Smooth muscle cell (in vitro differentiated cells): ENCODE measurements at regions not wholly inside any gene's neighbourhood (a gene's known extent, or its start where the extent isn't known, plus 50 kb on each side); places are given as distances from the start of the nearest gene placed in this dataset.

Source experiments
- DNase-seq: peaks from one replicate; lab custom pipeline; 2025; ENCODE audit not compliant: unreplicated experiment; lab: John Stamatoyannopoulos, UW
- H2AFZ ChIP-seq: fragments of 200-600 bp; sonication (generic); 2 replicates; pipeline ENCODE4 v1.6.0; 2016; ENCODE audit warnings: antibody characterized with exemption, low read depth, mild to moderate bottlenecking
- H3F3A ChIP-seq: fragments of 200-600 bp; sonication (generic); 2 replicates; pipeline ENCODE4 v1.6.0; 2017; ENCODE audit warnings: antibody characterized with exemption, low read depth
- H3K27ac ChIP-seq: fragments of 200-600 bp; sonication (generic); 2 replicates; pipeline ENCODE4 v1.5.1; 2016; ENCODE audit warnings: low read depth, mild to moderate bottlenecking
- H3K27me3 ChIP-seq: fragments of 200-600 bp; sonication (generic); 2 replicates; pipeline ENCODE4 v1.6.1; 2016; ENCODE audit warnings: low read depth, mild to moderate bottlenecking
- H3K36me3 ChIP-seq: fragments of 200-600 bp; sonication (generic); 2 replicates; pipeline ENCODE4 v1.5.1; 2016; ENCODE audit warnings: low read depth
- H3K4me1 ChIP-seq: fragments of 200-600 bp; sonication (generic); 2 replicates; pipeline ENCODE4 v1.5.1; 2016; ENCODE audit warnings: low read depth
- H3K4me2 ChIP-seq: fragments of 200-600 bp; sonication (generic); 2 replicates; pipeline ENCODE4 v1.6.0; 2016; ENCODE audit warnings: mild to moderate bottlenecking
- H3K4me3 ChIP-seq: fragments of 200-600 bp; sonication (generic); 2 replicates; pipeline ENCODE4 v1.5.1; 2016; ENCODE audit warnings: mild to moderate bottlenecking
- H3K79me2 ChIP-seq: fragments of 200-600 bp; sonication (generic); 2 replicates; pipeline ENCODE4 v1.6.0; 2016; ENCODE audit warnings: low read depth, mild to moderate bottlenecking
- H3K9ac ChIP-seq: fragments of 200-600 bp; sonication (generic); 2 replicates; pipeline ENCODE4 v1.6.0; 2016; ENCODE audit warnings: low read depth
- H3K9me3 ChIP-seq: fragments of 200-600 bp; sonication (generic); replicated peaks from 2 replicates; pipeline ENCODE4 v1.5.1; 2016; ENCODE audit warnings: low read depth
- H4K20me1 ChIP-seq: fragments of 200-600 bp; sonication (generic); 2 replicates; pipeline ENCODE4 v1.6.0; 2016; ENCODE audit warnings: low read depth
- WGBS: methylation state at CpG from one replicate; pipeline ENCODE4 v1.1.7; 2016; ENCODE audit warnings: low lambda C conversion rate; 5-methylcytosine and 5-hydroxymethylcytosine counted together
- TF ChIP-seq, protein P1 (sequence below): fragments of 200-600 bp; sonication (generic); IDR thresholded peaks from 2 replicates; pipeline ENCODE4 v1.5.1; 2017; ENCODE audit warnings: borderline replicate concordance, mild to moderate bottlenecking, antibody characterized with exemption; ENCODE audit not compliant: insufficient read depth, poor library complexity, severe bottlenecking

GRCh38 chr4:24164797-24165196, 274.9 kb upstream of the PPARGC1A start:
- H3K27ac ChIP-seq: no peak overlapping the region
- H3K9ac ChIP-seq: no peak overlapping the region
- no peak overlapping the region for H2AFZ ChIP-seq
- no peak overlapping the region for H3K4me3 ChIP-seq
- H3K27me3 ChIP-seq: no peaks in the 10 kb centered on the region
- no peaks in the 10 kb centered on the region for H3K9me3 ChIP-seq
- 87% methylated on average over 3 of the region's 3 CpGs for WGBS
- no peak for DNase-seq
- no peaks in the 10 kb centered on the region for H3K4me1 ChIP-seq
- TF ChIP-seq, protein P1, sequence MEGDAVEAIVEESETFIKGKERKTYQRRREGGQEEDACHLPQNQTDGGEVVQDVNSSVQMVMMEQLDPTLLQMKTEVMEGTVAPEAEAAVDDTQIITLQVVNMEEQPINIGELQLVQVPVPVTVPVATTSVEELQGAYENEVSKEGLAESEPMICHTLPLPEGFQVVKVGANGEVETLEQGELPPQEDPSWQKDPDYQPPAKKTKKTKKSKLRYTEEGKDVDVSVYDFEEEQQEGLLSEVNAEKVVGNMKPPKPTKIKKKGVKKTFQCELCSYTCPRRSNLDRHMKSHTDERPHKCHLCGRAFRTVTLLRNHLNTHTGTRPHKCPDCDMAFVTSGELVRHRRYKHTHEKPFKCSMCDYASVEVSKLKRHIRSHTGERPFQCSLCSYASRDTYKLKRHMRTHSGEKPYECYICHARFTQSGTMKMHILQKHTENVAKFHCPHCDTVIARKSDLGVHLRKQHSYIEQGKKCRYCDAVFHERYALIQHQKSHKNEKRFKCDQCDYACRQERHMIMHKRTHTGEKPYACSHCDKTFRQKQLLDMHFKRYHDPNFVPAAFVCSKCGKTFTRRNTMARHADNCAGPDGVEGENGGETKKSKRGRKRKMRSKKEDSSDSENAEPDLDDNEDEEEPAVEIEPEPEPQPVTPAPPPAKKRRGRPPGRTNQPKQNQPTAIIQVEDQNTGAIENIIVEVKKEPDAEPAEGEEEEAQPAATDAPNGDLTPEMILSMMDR: no peak
- H4K20me1 ChIP-seq: no peaks in the 10 kb centered on the region
- no peaks in the 10 kb centered on the region for H3K36me3 ChIP-seq
- no peaks in the 10 kb centered on the region for H3K79me2 ChIP-seq
- no peak overlapping the region for H3K4me2 ChIP-seq
- H3F3A ChIP-seq: no peaks in the 10 kb centered on the region

DNA sequence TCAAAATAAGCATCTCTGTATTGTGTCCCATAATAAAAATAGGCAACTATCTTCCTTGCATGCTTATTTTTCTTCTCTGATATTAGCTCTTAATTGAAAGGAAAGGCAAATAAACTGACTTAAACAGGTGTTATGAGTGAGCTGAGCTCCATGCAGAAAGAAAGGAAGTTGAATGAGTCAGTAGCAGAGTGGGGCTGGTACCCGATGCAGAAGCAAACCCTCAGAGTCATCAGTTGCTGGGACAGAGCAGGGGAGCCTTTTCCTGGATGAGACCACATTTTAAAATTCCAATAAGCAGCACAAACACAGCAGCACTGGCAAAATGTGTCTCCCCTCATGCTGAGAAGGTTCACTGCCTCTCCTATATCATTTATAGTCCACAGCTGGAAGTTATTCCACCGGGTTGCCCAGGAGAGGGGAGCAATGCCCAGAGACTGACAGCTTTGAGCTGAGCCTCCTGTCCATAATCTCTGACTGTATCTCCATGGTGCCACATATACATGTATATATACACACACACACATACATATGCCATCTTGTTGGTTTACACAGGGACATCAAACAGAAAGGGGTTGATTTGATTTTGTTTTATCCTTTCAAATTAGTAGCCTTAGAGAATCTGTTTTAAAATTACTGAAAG, 274.3 kb upstream of the PPARGC1A start:
- H2AFZ ChIP-seq: no peak overlapping the region
- H3F3A ChIP-seq: no peaks in the 10 kb centered on the region
- no peak overlapping the region for H3K4me3 ChIP-seq
- no peak overlapping the region for H3K9ac ChIP-seq
- H3K36me3 ChIP-seq: no peaks in the 10 kb centered on the region
- no peak overlapping the region for H3K27ac ChIP-seq
- H3K27me3 ChIP-seq: no peaks in the 10 kb centered on the region
- WGBS: 59% methylated on average over 2 of the region's 2 CpGs
- no peaks in the 10 kb centered on the region for H4K20me1 ChIP-seq
- TF ChIP-seq, protein P1: no peak
- DNase-seq: no peak
- no peak overlapping the region for H3K4me2 ChIP-seq
- no peaks in the 10 kb centered on the region for H3K79me2 ChIP-seq
- no peaks in the 10 kb centered on the region for H3K9me3 ChIP-seq
- no peaks in the 10 kb centered on the region for H3K4me1 ChIP-seq

- Histone ChIP-seq H3K36me3 (no peaks in the 10 kb centered on the region), H4K20me1 (no peaks in the 10 kb centered on the region), H2AFZ (no peak overlapping the region), H3K4me2 (no peak overlapping the region), H3K4me1 (no peaks in the 10 kb centered on the region), H3K79me2 (no peaks in the 10 kb centered on the region), H3K27me3 (no peaks in the 10 kb centered on the region), H3K4me3 (no peak overlapping the region), H3K9ac (no peak overlapping the region), H3K9me3 (no peaks in the 10 kb centered on the region), H3K27ac (no peak overlapping the region), H3F3A (no peaks in the 10 kb centered on the region)
- DNase-seq: no peak
- 94% methylated on average over 7 of the region's 7 CpGs for WGBS
- TF ChIP-seq, protein P1: no peak
These were observed 273.5 kb upstream of the PPARGC1A start for GRCh38 chr4:24163314-24163713.

- Histone ChIP-seq H3K4me1 (no peaks in the 10 kb centered on the region), H3K9me3 (no peaks in the 10 kb centered on the region), H3K36me3 (no peaks in the 10 kb centered on the region), H4K20me1 (no peaks in the 10 kb centered on the region), H3K27ac (no peak overlapping the region), H2AFZ (no peak overlapping the region), H3K4me3 (no peak overlapping the region), H3F3A (no peaks in the 10 kb centered on the region), H3K9ac (no peak overlapping the region), H3K4me2 (no peak overlapping the region), H3K27me3 (no peaks in the 10 kb centered on the region), H3K79me2 (no peaks in the 10 kb centered on the region)
- DNase-seq: no peak
- TF ChIP-seq, protein P1: no peak
- WGBS: 96% methylated on average over 1 of the region's 1 CpG
These were observed 270.5 kb upstream of the PPARGC1A start for GRCh38 chr4:24160358-24160757.
